Liver (tissue), 8 donors: ENCODE measurements at regions not wholly inside any gene's neighbourhood (a gene's known extent, or its start where the extent isn't known, plus 50 kb on each side); places are given as distances from the start of the nearest gene placed in this dataset.

Experiments
- DNase-seq: peaks from one replicate; pipeline ENCODE4 v3.0.0-alpha.2; 2017; ENCODE audit warnings: low spot score
- H3K27ac ChIP-seq, 2 donors: one replicate each; pipeline ENCODE4 v1.7.0; 2013; ENCODE audit warnings: inconsistent platforms in 2 of 2, low read length in 2 of 2, control low read depth in 1 of 2, low read depth in 1 of 2, mild to moderate bottlenecking in 1 of 2
- H3K27me3 ChIP-seq, 4 donors: one replicate each; pipeline versions ENCODE4 v1.6.1 to v1.7.0; 2013; ENCODE audit warnings: low read length in 3 of 4, inconsistent platforms in 1 of 4, mild to moderate bottlenecking in 1 of 4, moderate library complexity in 1 of 4; ENCODE audit not compliant: control insufficient read depth in 4 of 4, insufficient read depth in 4 of 4
- H3K36me3 ChIP-seq, 4 donors: one replicate each; pipeline versions ENCODE4 v1.6.1 to v1.7.0; 2013; ENCODE audit warnings: low read length in 3 of 4, mild to moderate bottlenecking in 3 of 4, low read depth in 1 of 4, moderate library complexity in 1 of 4; ENCODE audit not compliant: control insufficient read depth in 4 of 4, insufficient read depth in 3 of 4
- H3K4me1 ChIP-seq, 4 donors: one replicate each; pipeline versions ENCODE4 v1.6.1 to v1.7.0; 2013; ENCODE audit warnings: low read length in 3 of 4, mild to moderate bottlenecking in 3 of 4, moderate library complexity in 1 of 4; ENCODE audit not compliant: control insufficient read depth in 4 of 4, insufficient read depth in 4 of 4
- H3K4me3 ChIP-seq, 3 donors: one replicate each; pipeline versions ENCODE4 v1.6.1 to v1.7.0; 2013; ENCODE audit warnings: low read length in 3 of 3, control low read depth in 1 of 3, low read depth in 1 of 3, mild to moderate bottlenecking in 1 of 3
- H3K9ac ChIP-seq, 2 donors: one replicate each; pipeline ENCODE4 v1.7.0; 2013; ENCODE audit warnings: low read length in 2 of 2, mild to moderate bottlenecking in 2 of 2, moderate library complexity in 2 of 2, control low read depth in 1 of 2, low read depth in 1 of 2
- H3K9me3 ChIP-seq, 4 donors: one replicate each; pipeline versions ENCODE4 v1.6.1 to v1.7.0; 2013; ENCODE audit warnings: low read length in 3 of 4; ENCODE audit not compliant: control insufficient read depth in 4 of 4
- ATF3 ChIP-seq: IDR thresholded peaks from 2 replicates; pipeline ENCODE4 v1.6.1; 2016; ENCODE audit warnings: antibody characterized with exemption
- CTCF ChIP-seq: fragments of 150-350 bp; IDR thresholded peaks from 2 replicates; pipeline ENCODE4 v1.5.1; 2017; ENCODE audit warnings: improper control_type of control experiment, low read depth, low read length; ENCODE audit not compliant: missing input control
- EGR1 ChIP-seq, 2 donors: IDR thresholded peaks; 2 replicates each; pipeline ENCODE4 v1.6.1; 2016 to 2018; ENCODE audit warnings: antibody characterized with exemption in 2 of 2, low read depth in 2 of 2
- FOXA1 ChIP-seq: IDR thresholded peaks from 2 replicates; pipeline ENCODE4 v1.6.1; 2016; ENCODE audit warnings: antibody characterized with exemption
- FOXA2 ChIP-seq: IDR thresholded peaks from 2 replicates; pipeline ENCODE4 v1.6.1; 2016; ENCODE audit warnings: antibody characterized with exemption
- GABPA ChIP-seq, 2 donors: IDR thresholded peaks in 1 of 2; conservative IDR thresholded peaks in 1 of 2; 2 replicates each; pipeline ENCODE4 v1.6.1; 2016; ENCODE audit warnings: antibody characterized with exemption in 2 of 2, mild to moderate bottlenecking in 1 of 2, moderate library complexity in 1 of 2
- HNF4A ChIP-seq, 2 donors: conservative IDR thresholded peaks; 2 replicates each; pipeline ENCODE4 v1.6.1; 2016; ENCODE audit warnings: antibody characterized with exemption in 2 of 2, mild to moderate bottlenecking in 2 of 2
- HNF4G ChIP-seq: IDR thresholded peaks from 2 replicates; pipeline ENCODE4 v1.6.1; 2016; ENCODE audit warnings: antibody characterized with exemption
- JUND ChIP-seq, 2 donors: IDR thresholded peaks; 2 replicates each; pipeline ENCODE4 v1.6.1; 2016; ENCODE audit warnings: antibody characterized with exemption in 2 of 2
- MAX ChIP-seq: IDR thresholded peaks from 2 replicates; pipeline ENCODE4 v1.6.1; 2016; ENCODE audit warnings: antibody characterized with exemption
- NR2F2 ChIP-seq: IDR thresholded peaks from 2 replicates; pipeline ENCODE4 v1.6.1; 2016; ENCODE audit warnings: antibody characterized with exemption
- RAD21 ChIP-seq, 2 donors: IDR thresholded peaks; 2 replicates each; pipeline ENCODE4 v1.6.1; 2016; ENCODE audit warnings: antibody characterized with exemption in 2 of 2, mild to moderate bottlenecking in 2 of 2
- REST ChIP-seq: IDR thresholded peaks from 2 replicates; pipeline ENCODE4 v1.6.1; 2016; ENCODE audit warnings: antibody characterized with exemption, mild to moderate bottlenecking
- RXRA ChIP-seq, 2 donors: IDR thresholded peaks; 2 replicates each; pipeline ENCODE4 v1.6.1; 2017 to 2018; ENCODE audit warnings: antibody characterized with exemption in 2 of 2, mild to moderate bottlenecking in 1 of 2
- SP1 ChIP-seq: IDR thresholded peaks from 2 replicates; pipeline ENCODE4 v1.6.1; 2018; ENCODE audit warnings: antibody characterized with exemption, mild to moderate bottlenecking
- TAF1 ChIP-seq: conservative IDR thresholded peaks from 2 replicates; pipeline ENCODE4 v1.6.1; 2016; ENCODE audit warnings: antibody characterized with exemption, mild to moderate bottlenecking
- YY1 ChIP-seq: IDR thresholded peaks from 2 replicates; pipeline ENCODE4 v1.6.1; 2016; ENCODE audit warnings: antibody characterized with exemption, mild to moderate bottlenecking
- ZBTB33 ChIP-seq: IDR thresholded peaks from 2 replicates; pipeline ENCODE4 v1.6.1; 2016; ENCODE audit warnings: antibody characterized with exemption
- WGBS: extraction: QIAGEN DNeasy Blood & Tissue Kit; methylation state at CpG from one replicate; pipeline ENCODE4 v1.1.7; 2013; 5-methylcytosine and 5-hydroxymethylcytosine counted together
- donor health status: healthy.
- donor health status: healthy.
- donor health status: healthy.
- donor health status: healthy.
- donor health status: healthy.

GRCh38 chr12:105942281-105942680, 196.5 kb downstream of the NUAK1 start:
- H3K36me3 ChIP-seq, result no peaks in the 10 kb centered on the region
- H3K9ac ChIP-seq, result no peak overlapping the region
- TF ChIP-seq MAX, result no peak
- no peak for TF ChIP-seq RAD21 (IDR thresholded peaks at IDR 0.05)
- no peak for TF ChIP-seq GABPA (IDR thresholded peaks at IDR 0.05 in 1 of 2, conservative IDR thresholded peaks at IDR 0.05 in 1 of 2)
- no peak for TF ChIP-seq ZBTB33
- TF ChIP-seq CTCF, result no peak
- TF ChIP-seq FOXA2, result no peak
- TF ChIP-seq JUND (IDR thresholded peaks at IDR 0.05), result no peak
- peaks cover 0 to 3% (median 1%) of the 10 kb centered on the region in 4 donors for H3K27me3 ChIP-seq
- no peaks in the 10 kb centered on the region for H3K4me1 ChIP-seq
- H3K9me3 ChIP-seq, result peaks cover 0 to 4% (median 0%) of the 10 kb centered on the region in 4 donors
- no peak overlapping the region for H3K27ac ChIP-seq
- H3K4me3 ChIP-seq, result no peak overlapping the region
- 86% methylated on average over 1 of the region's 1 CpG for WGBS
- DNase-seq, result no peak

DNA sequence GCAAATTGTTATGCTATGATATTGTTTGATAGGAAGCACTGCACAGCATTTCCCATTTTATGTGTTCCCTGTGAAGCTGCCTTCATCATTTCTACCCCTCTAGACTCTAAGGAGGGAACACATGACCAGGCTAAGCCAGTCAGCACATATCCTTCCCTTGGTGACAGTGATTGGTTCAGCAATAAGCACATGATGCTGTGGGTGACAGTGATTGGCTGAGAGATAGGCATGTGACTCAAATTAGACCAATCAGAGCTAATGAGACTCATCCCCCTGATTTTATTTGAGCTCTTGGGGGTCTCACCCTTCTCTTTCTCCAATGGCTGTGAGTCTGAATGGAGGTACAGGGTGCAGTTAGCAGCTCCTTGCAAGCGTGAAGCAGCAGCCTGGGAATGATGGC, 195.2 kb downstream of the NUAK1 start:
- Histone ChIP-seq H3K9me3 (peaks cover 0 to 4% (median 0%) of the 10 kb centered on the region in 4 donors), H3K4me1 (no peaks in the 10 kb centered on the region), H3K36me3 (no peaks in the 10 kb centered on the region), H3K27me3 (peaks cover 0 to 3% (median 1%) of the 10 kb centered on the region in 4 donors), H3K9ac (no peak overlapping the region), H3K4me3 (no peak overlapping the region), H3K27ac (no peak overlapping the region)
- no peak for DNase-seq
- TF ChIP-seq FOXA2, result no peak
- no peak for TF ChIP-seq EGR1 (IDR thresholded peaks at IDR 0.05; ENCODE audit: low read depth in 2 of 2)
- TF ChIP-seq GABPA (IDR thresholded peaks at IDR 0.05 in 1 of 2, conservative IDR thresholded peaks at IDR 0.05 in 1 of 2), result no peak
- no peak for TF ChIP-seq HNF4A (conservative IDR thresholded peaks at IDR 0.05)
- TF ChIP-seq SP1, result no peak
- no peak for TF ChIP-seq JUND (IDR thresholded peaks at IDR 0.05)
- TF ChIP-seq NR2F2, result no peak
- TF ChIP-seq RXRA (IDR thresholded peaks at IDR 0.05), result no peak
- TF ChIP-seq ZBTB33, result no peak
- TF ChIP-seq YY1, result no peak
- TF ChIP-seq HNF4G, result no peak
- TF ChIP-seq REST, result no peak
- TF ChIP-seq ATF3, result no peak
- TF ChIP-seq RAD21 (IDR thresholded peaks at IDR 0.05), result no peak
- TF ChIP-seq TAF1, result no peak
- TF ChIP-seq MAX, result no peak
- no peak for TF ChIP-seq CTCF
- TF ChIP-seq FOXA1, result no peak
- WGBS, result 96% methylated on average over 1 of the region's 1 CpG
